Testis (tissue), 2 donors: ENCODE measurements at regions not wholly inside any gene's neighbourhood (a gene's known extent, or its start where the extent isn't known, plus 50 kb on each side); places are given as distances from the start of the nearest gene placed in this dataset.

Experiments
- CTCF ChIP-seq, 3 experiments: fragments of 450-650 bp in 2 of 3; fragments of 200-600 bp in 1 of 3; sonication (generic) in 1 of 3; IDR thresholded peaks; one replicate each; pipeline ENCODE4 v1.5.1; 2016 to 2019; ENCODE audit warnings: antibody characterized with exemption in 3 of 3, mild to moderate bottlenecking in 2 of 3, moderate library complexity in 1 of 3
- POLR2A ChIP-seq: fragments of 450-650 bp; IDR thresholded peaks from one replicate; pipeline ENCODE4 v1.6.1; 2017; ENCODE audit warnings: antibody characterized with exemption, mild to moderate bottlenecking, moderate library complexity

- TF ChIP-seq POLR2A (no peak), CTCF (IDR thresholded peaks at IDR 0.05) (no peak)
Observed at GRCh38 chr20:12394786-12395185, 477.1 kb downstream of the BTBD3 start.
